GM12875 (cell line): ENCODE measurements at regions not wholly inside any gene's neighbourhood (a gene's known extent, or its start where the extent isn't known, plus 50 kb on each side); places are given as distances from the start of the nearest gene placed in this dataset.
"Not testable (repeated sequence)": the region's sequence is repeated elsewhere in the genome, so short reads cannot be mapped to it uniquely, and the experiment has no call there.

Source experiments
- H3K4me3 ChIP-seq: one replicate; pipeline ENCODE4 v1.5.1; 2011; ENCODE audit warnings: low read depth, low read length, control low read depth
- TF ChIP-seq, protein P1 (sequence below): IDR thresholded peaks from 2 replicates; pipeline ENCODE4 v1.5.1; 2011; ENCODE audit warnings: low read depth, mild to moderate bottlenecking, control low read depth, inconsistent platforms, low read length, moderate library complexity, borderline replicate concordance; ENCODE audit not compliant: insufficient read depth

DNA sequence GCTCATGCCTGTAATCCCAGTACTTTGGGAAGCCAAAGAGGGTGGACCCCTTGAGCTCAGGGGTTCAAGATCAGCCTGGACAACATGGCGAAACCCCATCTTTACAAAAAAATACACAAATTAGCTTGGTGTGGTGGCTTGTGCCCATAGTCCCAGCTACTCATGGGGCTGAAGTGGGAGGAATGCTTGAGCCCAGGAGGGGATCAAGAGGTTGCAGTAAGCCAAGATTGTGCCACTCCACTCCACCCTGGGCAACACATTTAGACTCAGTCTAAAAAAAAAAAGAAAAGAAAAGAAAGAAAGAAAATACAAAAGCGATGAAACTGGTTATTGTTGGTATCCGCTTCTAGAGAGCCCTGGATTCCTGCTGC lies 597.4 kb downstream of the UQCRFS1 start:
- no peak overlapping the region for H3K4me3 ChIP-seq
- TF ChIP-seq, protein P1, sequence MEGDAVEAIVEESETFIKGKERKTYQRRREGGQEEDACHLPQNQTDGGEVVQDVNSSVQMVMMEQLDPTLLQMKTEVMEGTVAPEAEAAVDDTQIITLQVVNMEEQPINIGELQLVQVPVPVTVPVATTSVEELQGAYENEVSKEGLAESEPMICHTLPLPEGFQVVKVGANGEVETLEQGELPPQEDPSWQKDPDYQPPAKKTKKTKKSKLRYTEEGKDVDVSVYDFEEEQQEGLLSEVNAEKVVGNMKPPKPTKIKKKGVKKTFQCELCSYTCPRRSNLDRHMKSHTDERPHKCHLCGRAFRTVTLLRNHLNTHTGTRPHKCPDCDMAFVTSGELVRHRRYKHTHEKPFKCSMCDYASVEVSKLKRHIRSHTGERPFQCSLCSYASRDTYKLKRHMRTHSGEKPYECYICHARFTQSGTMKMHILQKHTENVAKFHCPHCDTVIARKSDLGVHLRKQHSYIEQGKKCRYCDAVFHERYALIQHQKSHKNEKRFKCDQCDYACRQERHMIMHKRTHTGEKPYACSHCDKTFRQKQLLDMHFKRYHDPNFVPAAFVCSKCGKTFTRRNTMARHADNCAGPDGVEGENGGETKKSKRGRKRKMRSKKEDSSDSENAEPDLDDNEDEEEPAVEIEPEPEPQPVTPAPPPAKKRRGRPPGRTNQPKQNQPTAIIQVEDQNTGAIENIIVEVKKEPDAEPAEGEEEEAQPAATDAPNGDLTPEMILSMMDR = no peak

DNA sequence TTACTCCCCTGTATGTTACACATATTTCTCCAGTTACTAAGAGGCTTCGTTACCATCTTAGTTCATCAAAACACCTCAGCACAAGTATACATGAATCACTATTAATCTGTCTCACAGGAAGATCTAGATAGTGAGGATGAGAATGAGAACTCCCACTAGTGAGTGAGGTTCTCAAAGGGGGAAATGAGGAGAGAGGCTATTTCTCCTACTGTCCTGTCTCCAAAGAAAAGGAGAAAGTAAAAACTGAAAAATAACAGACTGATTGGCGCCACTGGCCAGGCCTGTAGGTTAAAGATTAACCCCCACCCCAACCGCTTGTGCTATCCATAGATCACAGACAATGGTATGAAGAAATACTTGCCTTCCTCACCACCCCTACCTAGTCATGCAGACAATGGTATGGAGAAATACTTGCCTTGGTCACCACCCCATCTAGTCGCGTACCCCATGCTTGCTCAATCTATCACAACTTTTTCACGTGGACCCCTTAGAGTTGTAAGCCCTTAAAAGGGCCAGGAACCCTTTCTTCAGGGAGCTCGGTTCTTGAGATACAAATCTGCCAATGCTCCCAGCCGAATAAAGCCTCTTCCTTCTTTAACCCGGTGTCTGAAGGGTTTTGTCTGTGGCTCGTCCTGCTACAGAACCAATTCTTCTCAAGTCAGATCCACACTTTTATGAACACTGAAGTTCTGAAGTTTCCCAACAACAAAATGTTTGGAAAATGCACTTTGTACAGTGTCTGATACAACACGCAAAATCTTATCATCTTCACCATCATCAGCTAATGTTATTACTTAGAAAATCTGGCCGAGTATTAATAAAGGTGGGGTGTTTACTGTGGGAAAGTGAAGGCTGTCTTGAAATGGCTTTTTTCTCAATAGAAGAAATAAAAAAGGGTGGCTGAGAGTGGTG lies 598.1 kb downstream of the UQCRFS1 start:
- H3K4me3 ChIP-seq = no peak overlapping the region
- TF ChIP-seq, protein P1 = no peak

DNA sequence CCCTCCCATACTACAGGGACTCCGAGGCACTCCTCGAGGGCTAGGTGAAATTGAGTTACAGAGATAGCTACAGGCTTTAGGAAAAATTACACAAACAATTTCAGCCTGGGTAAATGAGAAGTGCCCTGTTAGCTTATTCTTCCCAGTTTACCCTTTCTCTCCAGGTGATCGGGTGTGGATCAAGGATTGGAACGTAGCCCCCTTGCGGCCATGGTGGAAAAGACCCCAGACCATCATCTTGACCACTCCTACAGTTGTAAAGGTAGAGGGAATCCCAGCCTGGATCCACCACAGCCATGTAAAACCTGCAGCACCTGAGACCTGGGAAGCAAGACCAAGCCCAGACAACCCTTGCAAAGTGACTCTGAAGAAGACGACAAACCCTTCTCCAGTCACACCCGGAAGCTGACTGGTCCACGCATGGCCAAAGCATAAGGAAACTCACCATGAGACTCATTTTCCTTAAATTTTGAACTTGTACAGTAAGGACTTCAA lies 600.6 kb downstream of the UQCRFS1 start:
- no peak overlapping the region for H3K4me3 ChIP-seq
- TF ChIP-seq, protein P1 = no peak

DNA sequence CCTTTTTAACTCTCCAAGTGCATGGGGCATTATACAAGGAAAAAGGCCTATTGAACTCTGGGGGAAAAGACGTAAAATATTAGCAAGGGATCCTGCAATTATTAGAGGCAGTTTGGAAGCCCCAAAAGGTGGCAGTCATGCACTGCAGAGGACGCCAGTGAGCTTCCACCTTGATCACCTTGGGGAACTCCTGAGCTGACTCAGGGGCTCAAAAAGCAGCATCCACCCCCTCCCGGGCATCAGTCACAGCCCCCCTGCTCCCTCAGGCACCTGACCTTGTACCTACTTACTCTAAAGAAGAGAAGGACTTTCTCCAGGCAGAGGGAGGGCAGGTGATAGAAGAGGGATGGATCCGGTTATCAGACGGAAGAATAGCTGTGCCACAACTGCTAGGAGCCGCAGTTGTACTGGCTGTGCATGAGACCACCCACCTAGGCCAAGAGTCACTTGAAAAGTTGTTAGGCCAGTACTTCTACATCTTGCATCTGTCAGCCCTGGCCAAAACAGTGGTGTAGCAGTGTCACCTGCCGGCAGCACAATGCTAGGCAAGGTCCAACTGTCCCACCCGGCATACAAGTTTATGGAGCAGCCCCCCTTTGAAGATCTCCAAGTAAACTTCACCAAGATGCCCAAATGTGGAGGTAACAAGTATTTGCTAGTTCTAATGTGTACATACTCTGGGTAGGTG lies 601.6 kb downstream of the UQCRFS1 start:
- H3K4me3 ChIP-seq = not testable (repeated sequence)

DNA sequence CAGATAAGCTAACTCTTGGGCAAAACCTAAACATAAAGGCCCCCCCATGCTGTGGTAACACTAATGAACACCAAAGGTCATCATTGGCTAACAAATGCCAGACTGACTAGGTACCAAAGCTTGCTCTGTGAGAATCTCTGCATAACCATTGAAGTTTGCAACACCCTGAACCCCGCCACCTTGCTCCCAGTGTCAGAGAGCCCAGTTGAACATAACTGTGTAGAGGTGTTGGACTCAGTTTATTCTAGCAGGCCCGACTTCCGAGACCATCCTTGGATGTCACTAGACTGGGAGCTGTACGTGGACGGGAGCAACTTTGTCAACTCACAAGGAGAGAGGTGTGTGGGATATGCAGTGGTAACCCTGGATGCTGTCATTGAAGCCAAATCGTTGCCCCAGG lies 602.2 kb downstream of the UQCRFS1 start:
- no peak overlapping the region for H3K4me3 ChIP-seq
- TF ChIP-seq, protein P1 = no peak

DNA sequence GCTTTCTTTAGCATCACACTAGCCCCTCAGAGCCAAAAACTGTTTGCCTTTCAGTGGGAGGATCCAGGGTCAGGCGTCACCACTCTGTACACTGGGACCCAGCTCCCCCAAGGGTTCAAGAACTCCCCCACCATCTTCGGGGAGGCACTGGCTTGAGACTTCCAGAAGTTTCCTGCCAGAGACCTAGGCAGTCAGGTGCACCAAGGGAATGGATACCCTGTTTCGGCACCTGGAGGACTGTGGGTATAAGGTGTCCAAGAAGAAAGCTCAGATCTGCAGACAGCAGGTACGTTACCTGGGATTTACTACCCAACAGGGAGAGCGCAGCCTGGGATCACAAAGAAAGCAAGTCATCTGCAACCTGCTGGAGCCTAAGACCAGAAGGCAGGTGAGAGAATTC lies 603.0 kb downstream of the UQCRFS1 start:
- TF ChIP-seq, protein P1 = no peak
- no peak overlapping the region for H3K4me3 ChIP-seq

DNA sequence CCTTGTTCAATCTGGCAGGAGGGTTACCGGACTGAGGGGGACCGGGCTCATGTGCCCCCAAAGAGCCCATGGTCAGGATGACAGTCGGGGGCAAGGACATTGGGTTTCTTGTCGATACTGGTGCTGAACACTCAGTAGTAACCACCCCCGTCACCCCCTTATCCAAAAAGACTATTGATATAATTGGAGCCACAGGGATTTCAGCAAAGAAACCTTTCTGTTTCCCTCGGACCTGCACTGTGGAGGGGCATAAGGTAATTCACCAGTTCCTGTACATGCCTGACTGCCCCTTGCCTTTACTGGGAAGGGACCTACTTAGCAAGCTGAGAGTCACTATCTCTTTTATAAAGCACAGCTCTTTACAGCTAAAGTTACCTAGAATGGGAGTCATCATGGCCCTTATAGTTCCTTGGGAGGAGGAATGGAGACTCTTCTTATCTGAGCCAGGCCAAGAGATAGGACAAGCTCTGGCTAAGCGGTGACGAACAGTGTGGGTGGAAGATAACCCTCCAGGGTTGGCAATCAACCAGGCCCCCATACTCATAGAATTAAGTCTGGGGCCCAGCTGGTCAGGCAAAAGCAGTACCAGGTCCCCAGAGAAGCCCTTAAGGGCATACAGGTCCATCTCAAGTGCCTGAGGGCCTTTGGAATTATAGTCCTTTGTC lies 603.7 kb downstream of the UQCRFS1 start:
- TF ChIP-seq, protein P1 = no peak
- no peak overlapping the region for H3K4me3 ChIP-seq
